ENCODE measurements at regions not wholly inside any gene's neighbourhood (a gene's known extent, or its start where the extent isn't known, plus 50 kb on each side); places are given as distances from the start of the nearest gene placed in this dataset.
A peak's percentile ranks its signal among the peaks of the same experiment; 100 is the strongest.

- Histone ChIP-seq H3K9me3 (no peaks in the 10 kb centered on the region), H3K4me1 (no peaks in the 10 kb centered on the region), H3K27ac (no peak overlapping the region), H3K36me3 (no peaks in the 10 kb centered on the region), H3K4me3 (no peak overlapping the region), H3K27me3 (no peaks in the 10 kb centered on the region)
- no peak for ATAC-seq
- TF ChIP-seq POLR2A (IDR thresholded peaks at IDR 0.05) (no peak), CTCF (IDR thresholded peaks at IDR 0.05) (no peak)
- DNase-seq = no peak
- intact Hi-C loops (cut with DNase I) = no loop called here
- WGBS (ENCODE audit: insufficient coverage, low coverage, low lambda C conversion rate, missing lambda C conversion rate) = 42% methylated on average over 2 of the region's 3 CpGs
These were observed 100.3 kb upstream of the TWIST2 start for GRCh38 chr2:238747557-238747956.

- H3K9me3 ChIP-seq = no peaks in the 10 kb centered on the region
- TF ChIP-seq CTCF (IDR thresholded peaks at IDR 0.05) = no peak
- no peak for TF ChIP-seq POLR2A (IDR thresholded peaks at IDR 0.05)
- no peak overlapping the region for H3K4me3 ChIP-seq
- intact Hi-C loops (cut with DNase I) = no loop called here
- no peak overlapping the region for H3K27ac ChIP-seq
- 83% methylated on average over 3 of the region's 3 CpGs for WGBS (ENCODE audit: insufficient coverage, low coverage, low lambda C conversion rate, missing lambda C conversion rate)
- H3K4me1 ChIP-seq = no peaks in the 10 kb centered on the region
- DNase-seq (no peak), ATAC-seq (no peak)
- no peaks in the 10 kb centered on the region for H3K36me3 ChIP-seq
- H3K27me3 ChIP-seq = no peaks in the 10 kb centered on the region
These were observed 97.5 kb upstream of the TWIST2 start for GRCh38 chr2:238750212-238750904.

- peak in 2 of 4 donors; percentile 48 to 51 for ATAC-seq
- WGBS (ENCODE audit: insufficient coverage, low coverage, low lambda C conversion rate, missing lambda C conversion rate) = 61% methylated on average over 8 of the region's 8 CpGs
- TF ChIP-seq CTCF (IDR thresholded peaks at IDR 0.05) (peak in 2 of 4 donors; percentile 10 to 34), POLR2A (IDR thresholded peaks at IDR 0.05) (no peak)
- H3K36me3 ChIP-seq = no peaks in the 10 kb centered on the region
- no peaks in the 10 kb centered on the region for H3K27me3 ChIP-seq
- H3K27ac ChIP-seq = no peak overlapping the region
- H3K9me3 ChIP-seq = no peaks in the 10 kb centered on the region
- H3K4me1 ChIP-seq = no peaks in the 10 kb centered on the region
- no peak for DNase-seq
- no peak overlapping the region for H3K4me3 ChIP-seq
- intact Hi-C loops (cut with DNase I) = no loop called here
These were observed 93.6 kb upstream of the TWIST2 start for GRCh38 chr2:238754259-238754658.

- ATAC-seq (no peak), DNase-seq (no peak)
- no peak overlapping the region for H3K27ac ChIP-seq
- H3K9me3 ChIP-seq = no peaks in the 10 kb centered on the region
- H3K4me1 ChIP-seq = no peaks in the 10 kb centered on the region
- H3K36me3 ChIP-seq = no peaks in the 10 kb centered on the region
- TF ChIP-seq POLR2A (IDR thresholded peaks at IDR 0.05) = no peak
- no peak for TF ChIP-seq CTCF (IDR thresholded peaks at IDR 0.05)
- intact Hi-C loops (cut with DNase I) = no loop called here
- no peaks in the 10 kb centered on the region for H3K27me3 ChIP-seq
- no peak overlapping the region for H3K4me3 ChIP-seq
- 13% methylated on average over 3 of the region's 7 CpGs for WGBS (ENCODE audit: insufficient coverage, low coverage, low lambda C conversion rate, missing lambda C conversion rate)
These were observed 86.0 kb upstream of the TWIST2 start for GRCh38 chr2:238761868-238762267.
